Testis (tissue), 2 donors: ENCODE measurements at regions not wholly inside any gene's neighbourhood (a gene's known extent, or its start where the extent isn't known, plus 50 kb on each side); places are given as distances from the start of the nearest gene placed in this dataset.

Experiments used
- DNase-seq: peaks from one replicate; pipeline ENCODE4 v3.0.0-alpha.2; 2019
- H3K27ac ChIP-seq, 2 donors: fragments of 200-600 bp; sonication (generic); one replicate each; pipeline ENCODE4 v1.5.1; 2019
- H3K27me3 ChIP-seq: fragments of 200-600 bp; sonication (generic); one replicate; pipeline ENCODE4 v1.5.1; 2019
- H3K36me3 ChIP-seq: fragments of 200-600 bp; sonication (generic); one replicate; pipeline ENCODE4 v1.5.1; 2017; ENCODE audit warnings: low read depth; ENCODE audit errors: missing control alignments
- H3K4me1 ChIP-seq: fragments of 200-600 bp; sonication (generic); one replicate; pipeline ENCODE4 v1.5.1; 2019
- H3K4me3 ChIP-seq, 2 donors: fragments of 200-600 bp; sonication (generic); one replicate each; pipeline ENCODE4 v1.5.1; 2017 to 2019
- H3K9me3 ChIP-seq: fragments of 200-600 bp; sonication (generic); one replicate; pipeline ENCODE4 v1.5.1; 2017
- CTCF ChIP-seq, 3 experiments: fragments of 450-650 bp in 2 of 3; fragments of 200-600 bp in 1 of 3; sonication (generic) in 1 of 3; IDR thresholded peaks; one replicate each; pipeline ENCODE4 v1.5.1; 2016 to 2019; ENCODE audit warnings: antibody characterized with exemption in 3 of 3, mild to moderate bottlenecking in 2 of 3, moderate library complexity in 1 of 3
- POLR2A ChIP-seq: fragments of 450-650 bp; IDR thresholded peaks from one replicate; pipeline ENCODE4 v1.6.1; 2017; ENCODE audit warnings: antibody characterized with exemption, mild to moderate bottlenecking, moderate library complexity
- WGBS, 2 donors: methylation state at CpG; one replicate each; pipeline ENCODE4 v1.1.5; 2018; 5-methylcytosine and 5-hydroxymethylcytosine counted together
- intact Hi-C: fragments of 100-400 bp; cut with DNase I; formaldehyde crosslinking; loops from one replicate; pipeline ENCODE4 v1.15.1; 2023; ENCODE audit warnings: low total_unique reads

- H3K4me3 ChIP-seq: no peak overlapping the region
- no peaks in the 10 kb centered on the region for H3K36me3 ChIP-seq
- no peaks in the 10 kb centered on the region for H3K4me1 ChIP-seq
- 95 to 98% methylated on average over 2 of the region's 2 CpGs for WGBS, 2 donors
- intact Hi-C loops: no loop called here
- no peak for DNase-seq
- H3K27me3 ChIP-seq: no peaks in the 10 kb centered on the region
- H3K27ac ChIP-seq: no peak overlapping the region
- TF ChIP-seq POLR2A (no peak), CTCF (IDR thresholded peaks at IDR 0.05) (no peak)
- no peaks in the 10 kb centered on the region for H3K9me3 ChIP-seq
These were observed 79.4 kb upstream of the NXPH1 start for GRCh38 chr7:8353991-8354390.

GRCh38 chr7:8354503-8354902 lies 78.9 kb upstream of the NXPH1 start:
- Histone ChIP-seq H3K36me3 (no peaks in the 10 kb centered on the region), H3K27ac (no peak overlapping the region), H3K27me3 (no peaks in the 10 kb centered on the region), H3K9me3 (no peaks in the 10 kb centered on the region), H3K4me1 (no peaks in the 10 kb centered on the region), H3K4me3 (no peak overlapping the region)
- no peak for DNase-seq
- 44 to 67% methylated on average over 4 of the region's 4 CpGs for WGBS, 2 donors
- TF ChIP-seq POLR2A (no peak), CTCF (IDR thresholded peaks at IDR 0.05) (no peak)
- intact Hi-C loops: no loop called here

- no peak overlapping the region for H3K4me3 ChIP-seq
- no peak overlapping the region for H3K27ac ChIP-seq
- intact Hi-C loops: no loop called here
- 79 to 86% methylated on average over 3 of the region's 3 CpGs for WGBS, 2 donors
- H3K9me3 ChIP-seq: no peaks in the 10 kb centered on the region
- H3K27me3 ChIP-seq: no peaks in the 10 kb centered on the region
- H3K36me3 ChIP-seq: no peaks in the 10 kb centered on the region
- TF ChIP-seq CTCF (IDR thresholded peaks at IDR 0.05) (no peak), POLR2A (no peak)
- no peak for DNase-seq
- H3K4me1 ChIP-seq: no peaks in the 10 kb centered on the region
These were observed 77.3 kb upstream of the NXPH1 start for GRCh38 chr7:8356071-8356470.

GRCh38 chr7:8357536-8357935 lies 75.9 kb upstream of the NXPH1 start:
- H3K4me3 ChIP-seq: no peak overlapping the region

More at GRCh38 chr7:8357536-8357935, 75.9 kb upstream of the NXPH1 start:
- intact Hi-C loops: no loop called here
- WGBS, 2 donors: 65 to 81% methylated on average over 2 of the region's 2 CpGs
- H3K27me3 ChIP-seq: no peaks in the 10 kb centered on the region
- TF ChIP-seq CTCF (IDR thresholded peaks at IDR 0.05) (no peak), POLR2A (no peak)
- H3K36me3 ChIP-seq: no peaks in the 10 kb centered on the region
- H3K9me3 ChIP-seq: no peaks in the 10 kb centered on the region
- no peak for DNase-seq
- H3K4me1 ChIP-seq: no peaks in the 10 kb centered on the region
- H3K27ac ChIP-seq: no peak overlapping the region
